Islet precursor cell (in vitro differentiated cells): ENCODE measurements at regions not wholly inside any gene's neighbourhood (a gene's known extent, or its start where the extent isn't known, plus 50 kb on each side); places are given as distances from the start of the nearest gene placed in this dataset.
"Not testable (repeated sequence)": the region's sequence is repeated elsewhere in the genome, so short reads cannot be mapped to it uniquely, and the experiment has no call there.

Source experiments
- DNase-seq: peaks from one replicate; pipeline ENCODE4 v3.0.0-alpha.2; 2018

DNA sequence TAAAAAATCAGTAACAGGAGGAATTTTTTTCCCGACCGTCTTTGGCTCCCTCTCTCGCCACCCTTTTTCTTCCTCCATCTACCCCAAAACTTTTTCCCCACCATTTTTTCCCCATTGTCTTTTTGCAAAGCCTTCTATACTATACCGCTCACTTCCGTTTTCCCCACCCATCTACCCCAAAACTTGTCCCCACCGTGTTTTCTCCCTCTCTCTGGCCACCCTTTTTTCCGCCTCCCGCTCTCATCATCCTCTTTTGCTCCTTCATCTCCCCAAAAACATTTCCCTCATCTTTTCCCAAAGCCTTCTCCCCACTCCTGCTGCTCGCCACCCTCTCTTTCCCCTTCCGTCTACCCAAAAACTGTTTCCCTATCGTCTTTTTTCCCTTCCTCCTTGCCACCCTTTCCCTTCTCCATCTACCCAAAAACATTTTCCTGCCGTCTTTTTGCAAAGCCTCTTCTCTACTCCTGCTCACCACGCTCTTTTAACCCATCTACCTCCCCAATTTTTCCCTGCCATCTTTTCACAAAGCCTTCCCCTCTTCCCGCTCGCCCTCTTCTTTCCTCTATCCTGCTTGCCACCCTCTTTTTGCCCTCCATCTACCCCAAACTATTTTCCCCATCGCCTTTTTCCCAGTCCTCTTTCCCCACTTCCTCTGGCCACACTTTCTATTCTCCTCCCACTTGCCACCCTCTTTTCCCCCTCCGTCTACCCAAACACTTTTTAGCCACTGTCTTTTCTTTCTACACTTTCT, 109.4 kb upstream of the TPTE start:
- not testable (repeated sequence) for DNase-seq

DNA sequence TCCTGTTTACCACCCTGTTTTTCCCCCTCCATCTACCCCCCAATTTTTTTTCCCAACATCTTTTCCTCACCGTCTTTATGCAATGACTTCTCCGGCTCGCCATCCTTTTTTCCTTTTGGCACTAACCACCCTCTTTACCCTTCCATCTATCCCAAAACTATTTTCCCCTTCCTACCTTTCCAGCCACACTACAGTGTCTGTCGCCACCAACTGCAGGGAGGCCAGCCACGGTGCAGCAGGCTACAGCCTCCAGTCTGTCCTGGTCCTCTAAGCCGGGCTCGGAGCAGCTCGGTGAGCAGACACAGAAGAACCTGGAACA, 108.5 kb upstream of the TPTE start:
- peak; percentile 37 for DNase-seq

GRCh38 chr21:10413247-10414120, 107.9 kb upstream of the TPTE start:
- DNase-seq: peak; percentile 54

DNA sequence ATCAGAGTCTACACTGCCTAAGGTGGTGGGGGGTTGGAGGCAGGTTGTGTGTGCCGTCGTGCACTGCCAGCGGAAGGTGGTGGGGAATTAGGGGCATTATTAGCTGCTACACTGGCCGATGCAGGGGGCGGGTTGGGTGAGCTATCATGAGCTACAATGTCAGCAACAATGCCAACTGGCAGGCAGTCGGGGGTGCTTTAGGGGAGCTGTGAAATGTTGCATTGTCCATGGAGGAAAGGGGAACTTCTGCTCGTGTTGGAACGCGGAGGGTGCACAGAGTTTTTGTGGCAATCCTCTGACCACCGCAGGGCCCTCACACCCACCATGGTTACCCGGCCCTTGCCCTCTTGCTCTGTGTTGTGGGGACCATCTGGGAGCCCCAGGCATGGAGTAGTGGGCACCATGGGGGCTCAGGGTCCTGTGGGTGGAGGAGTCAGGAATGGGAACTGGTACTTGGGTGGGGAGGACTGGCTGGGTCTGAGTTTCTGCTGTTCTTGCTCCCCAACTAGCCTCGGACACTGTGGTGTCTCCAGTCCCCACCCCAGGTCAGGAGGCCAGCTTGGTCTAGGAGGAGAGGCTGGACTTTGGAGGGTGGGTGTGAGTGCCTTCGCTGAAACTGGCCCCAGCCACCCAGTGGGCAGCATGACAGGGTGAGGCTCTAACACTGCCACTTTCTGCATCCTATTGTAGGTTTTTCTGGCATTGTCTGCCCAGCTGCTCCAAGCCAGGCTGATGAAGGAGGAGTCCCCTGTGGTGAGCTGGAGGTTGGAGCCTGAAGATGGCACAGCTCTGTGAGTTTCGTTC, 107.1 kb upstream of the TPTE start:
- peak; percentile 17 for DNase-seq

- DNase-seq: not testable (repeated sequence)
Observed at GRCh38 chr21:10414925-10415254, 106.5 kb upstream of the TPTE start.

GRCh38 chr21:10415456-10415855, 105.9 kb upstream of the TPTE start:
- DNase-seq: peak; percentile 34

DNA sequence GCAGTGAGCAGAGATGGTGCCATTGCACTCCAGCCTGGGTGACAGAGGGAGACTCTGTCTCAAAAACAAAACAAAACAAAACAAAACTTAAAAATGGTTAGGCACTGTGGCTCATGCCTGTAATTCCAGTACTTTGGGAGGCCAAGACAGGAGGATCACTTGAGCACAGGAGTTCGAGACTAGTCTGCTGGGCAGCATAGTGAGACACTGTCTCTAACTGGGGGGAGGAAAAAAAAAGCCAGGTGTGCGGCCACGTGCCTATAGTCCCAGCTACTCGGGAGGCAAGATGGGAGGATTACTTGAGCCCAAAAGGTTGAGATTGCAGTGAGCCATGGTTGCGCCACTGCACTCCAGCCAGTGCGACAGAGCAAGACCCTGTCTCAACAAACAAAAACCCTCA, 105.5 kb upstream of the TPTE start:
- peak; percentile 54 for DNase-seq

GRCh38 chr21:10416691-10417447, 104.5 kb upstream of the TPTE start:
- peak; percentile 51 for DNase-seq

GRCh38 chr21:10417551-10418002, 103.8 kb upstream of the TPTE start:
- peak; percentile 58 for DNase-seq

DNA sequence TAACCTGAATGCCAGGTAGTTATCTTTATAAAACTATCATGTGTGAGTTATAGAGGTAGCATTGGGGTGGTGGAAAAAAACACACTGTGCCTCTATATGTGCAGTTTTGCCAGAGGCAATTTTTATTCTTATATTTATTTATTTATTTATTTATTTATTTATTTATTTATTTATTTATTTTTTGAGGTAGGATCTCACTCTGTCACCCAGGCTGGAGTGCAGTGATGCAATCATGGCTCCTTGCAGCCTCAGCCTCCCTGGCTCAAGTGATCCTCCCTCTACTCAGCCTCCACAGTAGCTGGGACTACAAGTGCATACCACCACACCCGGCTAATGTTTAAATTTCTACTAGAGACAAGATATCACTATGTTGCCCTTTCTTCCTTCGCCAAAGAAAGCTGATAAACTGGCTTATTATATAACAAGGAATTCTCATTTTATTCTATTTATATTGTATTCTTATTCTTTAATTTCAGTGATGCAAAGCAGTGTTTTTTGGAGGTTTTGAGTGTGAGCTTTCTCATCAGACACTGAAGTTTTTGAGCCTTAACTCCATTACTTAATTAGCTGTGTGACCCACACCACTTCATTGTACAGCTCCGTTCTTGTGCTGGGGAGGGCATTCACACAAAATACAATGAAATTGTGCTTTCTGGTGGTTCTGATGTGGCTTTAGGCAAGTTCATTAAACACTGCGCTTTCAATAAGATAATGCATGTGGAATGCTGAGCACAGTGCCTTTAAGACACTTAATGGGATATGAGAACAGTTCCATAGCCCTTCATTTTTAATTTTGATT, 102.9 kb upstream of the TPTE start:
- DNase-seq: peak; percentile 43

- DNase-seq: peak; percentile 18
Observed at GRCh38 chr21:10421199-10421598, 100.2 kb upstream of the TPTE start.

DNA sequence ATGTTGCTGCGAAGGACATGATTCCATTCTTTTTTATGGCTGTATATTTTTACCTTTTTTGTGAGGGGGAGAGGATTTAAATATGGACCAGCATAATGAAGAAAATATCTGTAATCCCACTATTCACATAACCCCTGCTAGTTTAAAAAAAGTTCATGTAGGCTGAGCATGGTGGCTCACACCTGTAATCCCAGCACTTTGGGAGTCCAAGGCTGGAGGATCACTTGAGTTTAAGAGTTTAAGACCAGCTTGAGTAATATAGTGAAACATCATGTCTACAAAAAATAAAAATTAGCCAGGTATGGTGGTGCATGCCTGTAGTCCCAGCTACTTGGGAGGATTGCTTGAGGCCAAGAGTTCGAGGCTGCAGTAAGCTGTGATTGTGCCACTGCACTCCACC, 99.8 kb upstream of the TPTE start:
- DNase-seq: peak; percentile 37

GRCh38 chr21:10424097-10424886, 97.1 kb upstream of the TPTE start:
- DNase-seq: not testable (repeated sequence)

DNA sequence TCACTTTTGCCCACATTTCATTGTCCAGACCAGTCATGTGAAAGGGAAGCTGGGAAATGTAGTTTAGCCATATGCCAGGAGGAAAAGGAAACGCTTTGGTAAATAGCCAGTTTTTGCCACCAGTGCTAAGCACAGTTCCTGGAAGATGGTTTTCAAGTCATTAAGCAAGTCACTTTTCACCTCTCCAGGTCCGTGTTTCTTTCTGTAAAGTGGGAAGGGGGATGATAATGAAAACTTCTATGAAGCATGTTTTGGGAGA, 96.6 kb upstream of the TPTE start:
- DNase-seq: not testable (repeated sequence)

GRCh38 chr21:10425856-10426255, 95.5 kb upstream of the TPTE start:
- no peak for DNase-seq

- not testable (repeated sequence) for DNase-seq
Observed at GRCh38 chr21:10426812-10427211, 94.6 kb upstream of the TPTE start.

- DNase-seq: not testable (repeated sequence)
Observed at GRCh38 chr21:10427277-10427676, 94.1 kb upstream of the TPTE start.

GRCh38 chr21:10428981-10429534, 92.3 kb upstream of the TPTE start:
- not testable (repeated sequence) for DNase-seq

- no peak for DNase-seq
Observed at GRCh38 chr21:10430005-10430404, 91.4 kb upstream of the TPTE start.

DNA sequence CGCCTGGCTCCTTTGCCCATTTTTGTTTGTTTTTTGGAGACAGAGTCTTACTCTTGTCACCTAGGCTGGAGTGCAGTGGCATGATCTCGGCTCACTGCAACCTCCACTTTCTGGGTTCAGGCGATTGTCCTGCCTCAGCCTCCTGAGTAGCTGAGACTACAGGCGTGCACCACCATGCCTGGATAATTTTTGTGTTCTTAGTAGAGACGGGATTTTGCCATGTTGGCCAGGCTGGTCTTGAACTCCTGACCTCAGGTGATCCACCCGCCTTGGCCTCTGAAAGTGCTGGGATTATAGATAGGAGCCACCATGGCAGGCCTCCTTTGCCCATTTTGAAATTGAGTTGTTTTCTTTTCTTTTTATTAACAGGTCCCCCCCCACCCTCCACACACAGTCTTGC, 89.4 kb upstream of the TPTE start:
- not testable (repeated sequence) for DNase-seq

DNA sequence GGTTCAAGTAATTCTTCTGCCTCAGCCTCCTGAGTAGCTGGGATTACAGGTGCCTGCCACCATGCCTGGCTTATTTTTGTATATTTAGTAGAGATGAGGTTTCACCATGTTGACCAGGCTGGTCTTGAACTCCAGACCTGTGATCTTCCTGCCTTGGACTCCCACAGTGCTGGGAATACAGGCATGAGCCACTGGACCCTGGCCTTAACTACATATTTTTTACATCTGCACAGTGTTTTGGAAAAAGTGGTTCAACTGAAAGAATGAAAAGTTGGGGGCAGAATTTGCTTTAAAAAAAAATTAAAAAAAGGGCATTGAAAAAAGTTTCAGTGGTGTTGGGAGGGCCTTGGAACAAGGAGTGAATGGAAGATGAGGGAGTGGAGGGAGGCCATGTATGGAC, 88.9 kb upstream of the TPTE start:
- DNase-seq: not testable (repeated sequence)
